SKM-1 (cell line): ENCODE measurements at regions not wholly inside any gene's neighbourhood (a gene's known extent, or its start where the extent isn't known, plus 50 kb on each side); places are given as distances from the start of the nearest gene placed in this dataset.

Experiments used
- DNase-seq: peaks from one replicate; lab custom pipeline; 2025; ENCODE audit not compliant: unreplicated experiment; lab: John Stamatoyannopoulos, UW

DNA sequence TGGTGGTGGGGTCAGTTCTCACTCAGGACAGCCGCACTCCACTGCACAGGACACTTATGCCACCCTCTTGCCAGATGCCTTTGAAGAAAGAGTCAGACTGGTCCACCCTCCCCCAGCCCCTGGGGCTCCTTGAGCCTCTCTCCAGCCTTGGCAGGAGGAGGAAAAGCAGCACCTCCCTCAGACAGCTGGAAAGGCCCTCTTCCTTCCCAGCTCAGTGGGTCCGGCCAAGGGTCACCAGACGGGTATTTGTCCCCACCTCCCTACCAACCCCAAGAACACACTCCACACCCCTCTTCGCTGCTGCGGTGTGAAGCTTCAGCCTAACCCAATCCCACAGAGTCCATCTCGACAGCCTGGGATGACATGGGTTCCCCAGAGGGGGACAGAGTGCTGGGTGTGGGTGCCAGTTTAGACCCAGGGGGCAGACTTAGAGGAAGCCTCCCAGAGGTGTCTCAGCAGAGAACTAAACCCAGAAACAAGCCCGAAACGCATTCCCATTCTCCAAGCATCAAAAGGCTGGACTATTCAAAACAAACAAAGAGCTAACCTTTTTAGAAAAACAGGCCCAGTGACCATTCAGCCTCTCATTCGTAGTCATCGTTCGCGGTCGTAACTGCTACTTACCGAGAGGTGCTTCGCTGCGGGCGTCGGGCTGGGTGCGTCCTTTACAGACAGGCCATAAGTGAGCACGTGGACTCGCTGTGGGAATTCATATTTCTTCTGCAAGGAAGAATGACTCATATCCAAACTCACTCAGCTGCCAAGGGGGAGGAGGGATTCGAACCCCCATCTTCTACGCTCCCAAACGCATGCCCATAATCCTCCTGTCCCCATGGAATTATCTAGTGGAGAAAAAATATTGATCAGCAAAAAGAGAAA, 57.5 kb upstream of the ANO1 start:
- no peak for DNase-seq

DNA sequence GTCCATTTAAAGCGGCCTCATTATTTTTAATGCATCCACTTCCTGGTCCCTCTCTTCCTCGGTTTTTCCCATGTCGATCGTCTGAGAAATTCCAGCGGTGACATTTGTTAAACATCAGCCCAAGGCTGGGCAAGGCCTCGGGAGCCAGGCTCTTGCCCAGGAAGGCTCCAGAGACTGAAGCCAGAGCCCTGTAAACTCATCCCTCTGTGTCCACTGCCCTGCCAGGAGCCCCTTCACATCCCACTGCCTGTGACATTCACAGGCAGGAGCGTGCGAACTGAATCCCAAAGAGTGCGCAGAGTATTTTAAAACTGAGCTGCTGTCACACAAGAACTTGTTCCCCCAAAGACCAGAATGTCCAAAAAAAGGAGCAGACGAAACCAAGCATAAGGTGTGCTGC, 56.5 kb upstream of the ANO1 start:
- no peak for DNase-seq

DNA sequence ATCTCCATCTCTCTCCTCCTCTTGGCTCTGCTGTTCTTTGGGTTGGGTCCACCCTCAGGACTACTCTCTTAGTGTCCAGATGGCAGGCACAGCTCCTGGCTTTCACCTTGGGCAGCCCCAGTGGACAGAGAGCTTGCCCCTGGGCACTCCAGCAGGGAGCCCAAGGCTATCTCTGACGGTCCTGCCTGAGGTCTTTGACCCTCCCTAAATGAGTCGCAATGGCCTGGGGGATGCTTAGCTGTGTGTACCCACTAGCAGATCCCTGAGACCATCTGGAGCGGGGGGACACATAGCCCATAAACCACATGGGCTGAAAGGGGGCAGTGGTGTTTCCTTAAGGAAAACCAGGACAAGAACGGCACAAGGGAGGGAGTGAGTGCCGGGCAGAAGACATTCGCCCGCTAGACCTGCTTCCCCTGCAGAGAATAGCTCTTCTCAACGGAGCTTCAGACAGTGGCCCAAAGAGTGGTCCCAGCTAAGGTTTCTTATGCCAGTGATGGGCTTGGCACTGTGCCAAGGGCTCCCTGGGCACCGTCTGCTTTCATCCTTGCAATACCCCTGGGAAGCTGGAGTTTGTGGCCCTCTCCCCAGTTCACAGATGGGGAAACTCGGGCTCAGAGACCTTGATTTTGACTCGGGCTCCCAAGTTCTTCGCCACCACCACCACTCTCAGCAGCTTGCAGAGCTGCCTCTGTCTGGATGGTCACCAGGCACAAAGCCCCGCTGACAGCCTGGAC, 53.9 kb upstream of the ANO1 start:
- no peak for DNase-seq

DNA sequence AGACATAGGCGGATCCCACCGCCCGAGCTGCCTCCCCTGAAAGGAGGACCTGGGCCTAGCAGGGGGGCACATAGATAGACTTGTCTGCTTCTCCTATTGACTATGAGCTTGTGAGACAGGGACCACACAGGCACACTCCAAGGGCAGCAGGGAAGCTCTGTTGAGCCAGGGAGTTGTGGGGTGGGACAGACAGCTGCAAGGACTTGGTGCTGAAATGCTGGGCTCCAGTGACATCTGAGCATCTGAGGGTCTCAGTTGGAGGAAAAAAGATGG, 53.4 kb upstream of the ANO1 start:
- DNase-seq, result no peak

DNA sequence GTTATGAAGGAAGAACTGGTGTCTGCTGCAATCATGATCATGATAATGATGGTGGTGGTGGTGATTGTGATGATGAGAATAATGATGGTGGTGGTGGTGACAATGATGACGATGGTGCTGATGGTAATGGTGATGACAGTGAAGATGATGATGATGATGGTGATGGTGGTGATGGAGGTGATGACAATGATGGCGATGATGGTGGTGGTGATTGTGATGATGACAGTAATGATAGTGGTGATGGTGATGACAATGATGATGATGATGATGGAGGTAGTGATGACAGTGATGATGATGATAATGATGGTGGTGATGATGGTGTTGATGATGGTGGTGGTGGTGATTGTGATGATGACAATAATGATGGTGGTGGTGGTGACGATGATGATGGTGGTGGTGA, 52.8 kb upstream of the ANO1 start:
- no peak for DNase-seq

DNA sequence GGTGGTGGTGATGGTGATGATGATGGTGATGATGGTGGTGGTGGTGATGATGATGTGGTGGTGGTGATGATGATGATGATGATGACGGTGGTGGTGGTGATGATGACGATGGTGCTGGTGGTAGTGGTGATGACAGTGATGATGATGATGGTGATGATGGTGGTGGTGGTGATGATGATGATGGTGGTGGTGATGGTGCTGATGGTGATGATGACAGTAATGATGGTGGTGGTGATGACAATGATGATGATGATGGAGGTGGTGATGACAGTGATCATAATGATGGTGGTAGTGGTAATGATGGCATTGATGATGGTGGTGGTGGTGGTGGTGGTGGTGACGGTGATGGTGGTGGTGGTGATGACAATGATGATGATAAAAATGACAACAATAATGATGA, 52.1 kb upstream of the ANO1 start:
- no peak for DNase-seq

DNA sequence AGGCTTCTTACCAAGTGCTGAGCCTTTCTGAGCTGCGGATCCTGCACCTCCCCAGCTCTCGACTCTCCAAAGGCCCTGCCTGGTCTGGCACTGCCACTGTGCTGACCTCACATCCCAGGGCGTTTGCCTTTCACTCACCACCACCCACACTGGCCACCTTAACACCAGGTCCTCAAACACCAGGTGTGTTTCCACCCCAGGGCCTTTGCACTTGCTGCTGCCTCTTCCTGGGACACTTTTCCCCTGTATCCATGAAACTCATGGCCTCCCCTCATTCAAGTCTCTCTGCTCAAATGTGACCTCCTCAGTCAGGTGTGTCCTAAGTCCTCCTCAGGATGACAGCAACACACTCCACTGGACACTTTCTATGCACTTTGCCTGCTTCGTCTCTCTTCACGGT, 51.4 kb upstream of the ANO1 start:
- no peak for DNase-seq

DNA sequence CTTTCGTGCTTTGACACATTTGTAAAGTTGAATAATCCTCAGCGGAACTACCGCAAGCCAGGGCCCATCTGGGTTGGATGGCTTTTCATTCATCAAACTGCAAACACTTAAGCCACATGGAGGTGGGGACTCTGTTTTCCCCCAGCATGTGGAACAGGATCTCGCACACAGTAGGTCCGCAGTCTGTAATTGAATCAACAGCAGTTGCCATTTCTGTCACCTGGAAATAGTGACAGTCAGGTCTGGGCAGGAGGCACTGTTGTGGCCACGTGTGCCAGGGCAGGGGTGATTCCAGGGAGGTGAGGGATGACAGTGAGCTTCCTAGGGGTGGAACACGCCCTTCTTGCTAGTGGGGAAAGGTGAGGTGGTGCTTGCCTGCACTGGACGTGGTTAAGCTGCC, 50.7 kb upstream of the ANO1 start:
- DNase-seq, result no peak

DNA sequence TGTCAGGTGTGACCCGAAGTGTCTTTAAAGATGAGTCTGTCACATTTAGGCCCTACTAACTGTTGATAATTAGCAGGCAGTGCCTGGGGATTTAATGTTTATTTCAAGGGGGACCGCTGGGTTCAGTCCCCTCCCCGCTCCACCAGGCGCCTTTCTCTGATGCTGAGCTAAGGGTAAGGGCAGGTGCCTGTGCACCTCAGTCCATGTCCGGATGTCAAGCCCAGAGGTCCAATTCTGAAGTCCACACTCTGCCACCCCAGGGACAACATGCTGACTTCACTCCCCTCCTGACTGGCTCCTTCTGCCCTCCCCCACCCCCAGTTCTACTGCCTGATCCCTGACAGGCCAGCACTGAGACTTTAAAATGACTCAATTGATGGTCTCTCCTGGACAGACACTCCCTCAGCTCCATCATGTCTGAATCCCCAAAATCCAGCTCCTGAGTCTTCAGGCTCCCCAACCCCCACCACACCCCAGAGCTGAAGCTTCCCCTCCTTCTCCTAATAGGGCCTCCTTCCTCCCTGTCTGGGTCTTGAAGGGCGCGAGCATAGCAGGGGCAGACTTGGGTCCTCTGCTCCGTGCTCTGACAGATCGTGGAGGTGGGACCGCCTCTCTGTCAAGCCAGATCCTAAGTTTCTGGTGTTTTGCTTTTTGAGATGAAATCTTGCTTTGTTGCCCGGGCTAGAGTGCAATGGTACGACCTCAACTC, 49.8 kb upstream of the ANO1 start:
- DNase-seq, result no peak
